Prostate gland (tissue), 2 donors: ENCODE measurements at regions not wholly inside any gene's neighbourhood (a gene's known extent, or its start where the extent isn't known, plus 50 kb on each side); places are given as distances from the start of the nearest gene placed in this dataset.

Source experiments
- POLR2A ChIP-seq: fragments of 450-650 bp; IDR thresholded peaks from one replicate; pipeline ENCODE4 v1.6.1; 2016; ENCODE audit warnings: antibody characterized with exemption, mild to moderate bottlenecking
- POLR2AphosphoS5 ChIP-seq: sonication (generic); formaldehyde crosslinking; IDR thresholded peaks from one replicate; pipeline ENCODE4 v1.6.1; 2017; ENCODE audit warnings: antibody characterized with exemption
- TF ChIP-seq, protein P1 (sequence below), 4 experiments: fragments of 200-600 bp in 2 of 4; fragments of 450-650 bp in 2 of 4; sonication (generic) in 2 of 4; IDR thresholded peaks; 1 replicate in 3 of 4; 2 replicates in 1 of 4; pipeline ENCODE4 v1.5.1; 2016 to 2019; ENCODE audit warnings: antibody characterized with exemption in 4 of 4, mild to moderate bottlenecking in 2 of 4, moderate library complexity in 2 of 4

DNA sequence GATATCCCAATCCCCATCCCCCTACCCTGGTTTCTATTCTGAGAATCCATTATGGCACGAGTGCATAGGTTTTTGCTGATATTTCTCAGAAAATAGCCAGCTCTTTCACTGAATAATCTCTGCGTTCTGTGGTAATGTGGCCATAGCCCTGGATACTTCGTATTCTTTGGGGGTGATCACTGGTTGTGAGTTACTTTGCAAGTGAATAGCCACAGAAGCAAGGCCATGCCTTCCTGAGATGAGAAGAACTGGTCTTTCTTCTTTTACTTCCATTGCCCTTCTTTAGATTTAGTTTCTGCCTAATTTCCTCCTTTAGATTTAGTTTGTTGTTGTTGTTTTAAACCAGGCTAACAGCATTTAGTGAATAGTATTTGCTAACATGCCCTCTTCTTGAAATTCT lies 323.4 kb downstream of the CDC14C start:
- TF ChIP-seq, protein P1, sequence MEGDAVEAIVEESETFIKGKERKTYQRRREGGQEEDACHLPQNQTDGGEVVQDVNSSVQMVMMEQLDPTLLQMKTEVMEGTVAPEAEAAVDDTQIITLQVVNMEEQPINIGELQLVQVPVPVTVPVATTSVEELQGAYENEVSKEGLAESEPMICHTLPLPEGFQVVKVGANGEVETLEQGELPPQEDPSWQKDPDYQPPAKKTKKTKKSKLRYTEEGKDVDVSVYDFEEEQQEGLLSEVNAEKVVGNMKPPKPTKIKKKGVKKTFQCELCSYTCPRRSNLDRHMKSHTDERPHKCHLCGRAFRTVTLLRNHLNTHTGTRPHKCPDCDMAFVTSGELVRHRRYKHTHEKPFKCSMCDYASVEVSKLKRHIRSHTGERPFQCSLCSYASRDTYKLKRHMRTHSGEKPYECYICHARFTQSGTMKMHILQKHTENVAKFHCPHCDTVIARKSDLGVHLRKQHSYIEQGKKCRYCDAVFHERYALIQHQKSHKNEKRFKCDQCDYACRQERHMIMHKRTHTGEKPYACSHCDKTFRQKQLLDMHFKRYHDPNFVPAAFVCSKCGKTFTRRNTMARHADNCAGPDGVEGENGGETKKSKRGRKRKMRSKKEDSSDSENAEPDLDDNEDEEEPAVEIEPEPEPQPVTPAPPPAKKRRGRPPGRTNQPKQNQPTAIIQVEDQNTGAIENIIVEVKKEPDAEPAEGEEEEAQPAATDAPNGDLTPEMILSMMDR (IDR thresholded peaks at IDR 0.05) = no peak
- no peak for TF ChIP-seq POLR2A
- TF ChIP-seq POLR2AphosphoS5 = no peak
